ENCODE measurements at regions not wholly inside any gene's neighbourhood (a gene's known extent, or its start where the extent isn't known, plus 50 kb on each side); places are given as distances from the start of the nearest gene placed in this dataset.

GRCh38 chr4:156190615-156191014, 236.9 kb upstream of the CTSO start:
- no peak for TF ChIP-seq FOXM1 (IDR thresholded peaks at IDR 0.05; ENCODE audit: borderline replicate concordance, low read depth)

GRCh38 chr4:156188596-156188995, 234.9 kb upstream of the CTSO start:
- TF ChIP-seq TEAD4 (IDR thresholded peaks at IDR 0.05) (no peak), EP300 (IDR thresholded peaks at IDR 0.05; ENCODE audit: borderline replicate concordance) (no peak)

GRCh38 chr4:156186111-156186510, 232.4 kb upstream of the CTSO start:
- TF ChIP-seq, protein P1, sequence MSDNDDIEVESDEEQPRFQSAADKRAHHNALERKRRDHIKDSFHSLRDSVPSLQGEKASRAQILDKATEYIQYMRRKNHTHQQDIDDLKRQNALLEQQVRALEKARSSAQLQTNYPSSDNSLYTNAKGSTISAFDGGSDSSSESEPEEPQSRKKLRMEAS (IDR thresholded peaks at IDR 0.05), result no peak
- TF ChIP-seq EGR1 (IDR thresholded peaks at IDR 0.05), result no peak

DNA sequence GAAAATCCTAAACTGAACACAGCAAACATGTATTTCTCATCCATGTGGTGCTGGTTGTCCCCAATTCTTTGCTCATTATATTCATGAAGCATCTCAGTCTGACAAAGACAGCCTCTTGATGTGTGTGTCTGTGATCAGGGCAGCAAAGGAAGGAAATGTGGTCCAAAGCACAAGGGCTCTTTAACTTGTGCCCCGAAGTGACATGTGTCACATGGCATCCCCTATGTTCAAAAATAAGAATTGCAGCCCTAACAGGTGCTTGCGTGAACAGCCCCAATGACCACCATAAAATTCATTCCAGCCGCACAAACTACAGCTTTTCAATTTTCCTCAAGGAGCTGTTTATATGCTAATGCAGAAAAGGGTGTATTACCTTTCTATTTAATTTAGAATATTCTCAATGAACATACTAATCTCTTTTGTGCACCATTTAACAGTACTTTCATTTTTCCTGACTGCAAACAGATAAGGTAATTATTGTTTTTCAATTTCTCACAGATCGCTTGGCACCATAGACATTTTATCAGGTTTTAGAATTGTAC, 231.9 kb upstream of the CTSO start:
- TF ChIP-seq NFIC (IDR thresholded peaks at IDR 0.05) (no peak), ZBTB7A (IDR thresholded peaks at IDR 0.05; ENCODE audit: low read depth) (no peak), RAD21 (IDR thresholded peaks at IDR 0.05; ENCODE audit: low read depth) (no peak)
- TF ChIP-seq, protein P1 (IDR thresholded peaks at IDR 0.05), result no peak

- no peak for TF ChIP-seq CREB1 (IDR thresholded peaks at IDR 0.05; ENCODE audit: low read depth)
- TF ChIP-seq CEBPB (IDR thresholded peaks at IDR 0.05), result no peak
- TF ChIP-seq, protein P2, sequence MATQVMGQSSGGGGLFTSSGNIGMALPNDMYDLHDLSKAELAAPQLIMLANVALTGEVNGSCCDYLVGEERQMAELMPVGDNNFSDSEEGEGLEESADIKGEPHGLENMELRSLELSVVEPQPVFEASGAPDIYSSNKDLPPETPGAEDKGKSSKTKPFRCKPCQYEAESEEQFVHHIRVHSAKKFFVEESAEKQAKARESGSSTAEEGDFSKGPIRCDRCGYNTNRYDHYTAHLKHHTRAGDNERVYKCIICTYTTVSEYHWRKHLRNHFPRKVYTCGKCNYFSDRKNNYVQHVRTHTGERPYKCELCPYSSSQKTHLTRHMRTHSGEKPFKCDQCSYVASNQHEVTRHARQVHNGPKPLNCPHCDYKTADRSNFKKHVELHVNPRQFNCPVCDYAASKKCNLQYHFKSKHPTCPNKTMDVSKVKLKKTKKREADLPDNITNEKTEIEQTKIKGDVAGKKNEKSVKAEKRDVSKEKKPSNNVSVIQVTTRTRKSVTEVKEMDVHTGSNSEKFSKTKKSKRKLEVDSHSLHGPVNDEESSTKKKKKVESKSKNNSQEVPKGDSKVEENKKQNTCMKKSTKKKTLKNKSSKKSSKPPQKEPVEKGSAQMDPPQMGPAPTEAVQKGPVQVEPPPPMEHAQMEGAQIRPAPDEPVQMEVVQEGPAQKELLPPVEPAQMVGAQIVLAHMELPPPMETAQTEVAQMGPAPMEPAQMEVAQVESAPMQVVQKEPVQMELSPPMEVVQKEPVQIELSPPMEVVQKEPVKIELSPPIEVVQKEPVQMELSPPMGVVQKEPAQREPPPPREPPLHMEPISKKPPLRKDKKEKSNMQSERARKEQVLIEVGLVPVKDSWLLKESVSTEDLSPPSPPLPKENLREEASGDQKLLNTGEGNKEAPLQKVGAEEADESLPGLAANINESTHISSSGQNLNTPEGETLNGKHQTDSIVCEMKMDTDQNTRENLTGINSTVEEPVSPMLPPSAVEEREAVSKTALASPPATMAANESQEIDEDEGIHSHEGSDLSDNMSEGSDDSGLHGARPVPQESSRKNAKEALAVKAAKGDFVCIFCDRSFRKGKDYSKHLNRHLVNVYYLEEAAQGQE (IDR thresholded peaks at IDR 0.05; ENCODE audit: low read depth), result no peak
- TF ChIP-seq USF1 (IDR thresholded peaks at IDR 0.05), result no peak
- TF ChIP-seq, protein P1 (IDR thresholded peaks at IDR 0.05), result no peak
- TF ChIP-seq RAD21 (IDR thresholded peaks at IDR 0.05; ENCODE audit: low read depth), result no peak
- TF ChIP-seq FOXM1 (IDR thresholded peaks at IDR 0.05; ENCODE audit: borderline replicate concordance, low read depth), result no peak
- no peak for TF ChIP-seq EP300 (IDR thresholded peaks at IDR 0.05; ENCODE audit: borderline replicate concordance)
- no peak for TF ChIP-seq TAF1 (IDR thresholded peaks at IDR 0.05; ENCODE audit: low read depth)
- no peak for TF ChIP-seq NFIC (IDR thresholded peaks at IDR 0.05)
- TF ChIP-seq ZBTB7A (IDR thresholded peaks at IDR 0.05; ENCODE audit: low read depth), result no peak
- TF ChIP-seq YY1 (IDR thresholded peaks at IDR 0.05; ENCODE audit: low read depth), result no peak
- no peak for TF ChIP-seq EGR1 (IDR thresholded peaks at IDR 0.05)
- TF ChIP-seq TEAD4 (IDR thresholded peaks at IDR 0.05), result no peak
- TF ChIP-seq TCF12 (IDR thresholded peaks at IDR 0.05; ENCODE audit: low read depth), result no peak
Measured at GRCh38 chr4:156182269-156182668, 228.6 kb upstream of the CTSO start.

DNA sequence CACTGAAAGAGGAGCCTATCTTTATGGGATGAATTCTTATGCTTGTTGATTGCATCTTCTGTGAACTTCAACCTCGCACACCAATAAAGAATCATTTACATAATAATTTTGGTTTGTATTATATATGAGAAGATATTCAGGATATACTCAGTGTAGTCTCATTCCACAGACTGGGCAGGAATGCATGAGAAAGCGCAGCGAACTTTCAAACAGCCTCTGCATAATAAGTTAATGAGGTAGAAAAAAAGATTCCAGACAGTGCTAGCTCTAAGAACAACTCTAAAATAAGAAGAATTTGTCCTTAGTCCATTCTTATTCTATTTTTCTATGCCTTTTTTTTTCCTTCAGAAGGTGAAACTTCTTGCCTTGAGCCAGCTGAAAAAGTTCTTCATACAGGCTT, 224.3 kb upstream of the CTSO start:
- TF ChIP-seq TCF12 (IDR thresholded peaks at IDR 0.05; ENCODE audit: low read depth) (no peak), TEAD4 (IDR thresholded peaks at IDR 0.05) (no peak), CEBPB (IDR thresholded peaks at IDR 0.05) (no peak), USF1 (IDR thresholded peaks at IDR 0.05) (no peak)
- TF ChIP-seq, protein P1 (IDR thresholded peaks at IDR 0.05), result no peak

DNA sequence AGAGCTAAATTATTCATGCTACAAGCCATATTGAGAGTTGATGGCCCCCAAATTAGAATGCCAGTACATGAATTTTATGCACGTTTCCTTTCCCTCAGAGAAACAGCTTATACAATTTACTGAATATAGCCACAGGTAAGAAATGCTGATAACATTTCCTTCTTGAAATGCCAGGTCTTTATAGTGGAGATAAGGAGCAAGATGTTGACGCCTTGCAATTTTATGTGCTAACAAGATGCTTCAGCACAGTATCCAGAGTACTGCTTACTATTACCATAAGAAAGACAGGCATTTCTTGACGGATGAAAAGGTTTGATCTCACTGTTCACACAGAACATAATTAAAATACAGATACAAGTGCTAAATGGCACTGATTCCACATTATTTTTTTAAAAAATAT, 223.2 kb upstream of the CTSO start:
- TF ChIP-seq, protein P2 (IDR thresholded peaks at IDR 0.05; ENCODE audit: low read depth), result no peak
- TF ChIP-seq EGR1 (IDR thresholded peaks at IDR 0.05), result no peak
- TF ChIP-seq TAF1 (IDR thresholded peaks at IDR 0.05; ENCODE audit: low read depth), result no peak
- no peak for TF ChIP-seq EP300 (IDR thresholded peaks at IDR 0.05; ENCODE audit: borderline replicate concordance)
- TF ChIP-seq CEBPB (IDR thresholded peaks at IDR 0.05), result no peak
- no peak for TF ChIP-seq CREB1 (IDR thresholded peaks at IDR 0.05; ENCODE audit: low read depth)
- no peak for TF ChIP-seq NFIC (IDR thresholded peaks at IDR 0.05)
- TF ChIP-seq RAD21 (IDR thresholded peaks at IDR 0.05; ENCODE audit: low read depth), result no peak
- no peak for TF ChIP-seq TCF12 (IDR thresholded peaks at IDR 0.05; ENCODE audit: low read depth)
- no peak for TF ChIP-seq ZBTB7A (IDR thresholded peaks at IDR 0.05; ENCODE audit: low read depth)
- TF ChIP-seq, protein P1 (IDR thresholded peaks at IDR 0.05), result no peak
- no peak for TF ChIP-seq FOXM1 (IDR thresholded peaks at IDR 0.05; ENCODE audit: borderline replicate concordance, low read depth)
- TF ChIP-seq TEAD4 (IDR thresholded peaks at IDR 0.05), result no peak

Data from Ishikawa (cell line).